Stimulated activated memory B cell treated with anti-CD40 and anti-IgM and Interleukin-4, amounts not matched to agents 10 μg/mL and 1 μg/mL and 100 μg/mL, for 72 hours (primary cell): ENCODE measurements at regions not wholly inside any gene's neighbourhood (a gene's known extent, or its start where the extent isn't known, plus 50 kb on each side); places are given as distances from the start of the nearest gene placed in this dataset.

Source experiments
- ATAC-seq: fragments of 150-1000 bp; cut with Tn5 transposase; 2 replicates; pipeline ENCODE4 v1.10.0; 2021
- H3K27ac Mint-ChIP-seq: one replicate; pipeline ENCODE4 v1.8.0; 2022; ENCODE audit warnings: mild to moderate bottlenecking, mixed read lengths
- H3K27me3 Mint-ChIP-seq: one replicate; pipeline ENCODE4 v1.8.0; 2022; ENCODE audit warnings: mixed read lengths
- H3K36me3 Mint-ChIP-seq: one replicate; pipeline ENCODE4 v1.8.0; 2022; ENCODE audit warnings: mixed read lengths
- H3K4me1 Mint-ChIP-seq: one replicate; pipeline ENCODE4 v1.8.0; 2022; ENCODE audit warnings: mixed read lengths
- H3K4me3 Mint-ChIP-seq: one replicate; pipeline ENCODE4 v1.8.0; 2022; ENCODE audit warnings: mild to moderate bottlenecking, moderate library complexity, mixed read lengths
- H3K9me3 Mint-ChIP-seq: one replicate; pipeline ENCODE4 v1.8.0; 2022; ENCODE audit warnings: mixed read lengths

- H3K27ac Mint-ChIP-seq: no peak overlapping the region
- peaks cover 6% of the 10 kb centered on the region for H3K9me3 Mint-ChIP-seq
- no peak overlapping the region for H3K4me3 Mint-ChIP-seq
- ATAC-seq: no peak
- no peaks in the 10 kb centered on the region for H3K4me1 Mint-ChIP-seq
- peaks cover 28% of the 10 kb centered on the region for H3K27me3 Mint-ChIP-seq
- no peaks in the 10 kb centered on the region for H3K36me3 Mint-ChIP-seq
Observed at GRCh38 chr6:169894377-169894960, 143.0 kb downstream of the ERMARD start.

DNA sequence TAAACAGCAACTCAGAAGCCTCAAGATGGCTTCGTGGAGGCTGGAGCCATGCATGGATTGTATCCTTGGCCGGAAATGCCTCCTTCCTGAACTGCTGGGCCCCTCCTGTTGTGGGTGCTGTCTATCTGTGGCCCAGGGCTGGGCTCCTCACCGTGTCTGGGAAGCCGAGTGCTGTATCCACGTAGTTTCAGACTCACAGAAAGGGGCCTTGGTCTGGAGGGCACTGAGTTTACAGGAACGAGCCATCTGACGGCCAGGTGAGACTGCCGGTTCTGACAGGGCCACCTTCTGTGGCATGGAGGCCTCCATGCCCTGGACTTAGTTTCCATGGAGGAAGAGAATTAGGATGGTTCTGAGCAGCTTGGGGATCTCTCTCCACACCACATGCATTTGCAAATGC, 142.2 kb downstream of the ERMARD start:
- peaks cover 6% of the 10 kb centered on the region for H3K9me3 Mint-ChIP-seq
- peaks cover 31% of the 10 kb centered on the region for H3K27me3 Mint-ChIP-seq
- H3K4me3 Mint-ChIP-seq: no peak overlapping the region
- ATAC-seq: no peak
- no peaks in the 10 kb centered on the region for H3K4me1 Mint-ChIP-seq
- H3K36me3 Mint-ChIP-seq: no peaks in the 10 kb centered on the region
- no peak overlapping the region for H3K27ac Mint-ChIP-seq

- Mint-ChIP-seq H3K4me3 (no peak overlapping the region), H3K27ac (no peak overlapping the region), H3K36me3 (no peaks in the 10 kb centered on the region), H3K9me3 (peaks cover 6% of the 10 kb centered on the region), H3K4me1 (no peaks in the 10 kb centered on the region), H3K27me3 (peaks cover 29% of the 10 kb centered on the region)
- ATAC-seq: no peak
Observed at GRCh38 chr6:169891846-169892245, 140.4 kb downstream of the ERMARD start.

- H3K36me3 Mint-ChIP-seq: no peaks in the 10 kb centered on the region
- H3K27ac Mint-ChIP-seq: no peak overlapping the region
- peaks cover 27% of the 10 kb centered on the region for H3K27me3 Mint-ChIP-seq
- H3K9me3 Mint-ChIP-seq: peaks cover 6% of the 10 kb centered on the region
- H3K4me3 Mint-ChIP-seq: no peak overlapping the region
- ATAC-seq: no peak
- H3K4me1 Mint-ChIP-seq: no peaks in the 10 kb centered on the region
Observed at GRCh38 chr6:169891421-169891820, 140.0 kb downstream of the ERMARD start.

GRCh38 chr6:169890901-169891300, 139.5 kb downstream of the ERMARD start:
- peaks cover 25% of the 10 kb centered on the region for H3K27me3 Mint-ChIP-seq
- H3K27ac Mint-ChIP-seq: no peak overlapping the region
- H3K36me3 Mint-ChIP-seq: no peaks in the 10 kb centered on the region
- H3K4me3 Mint-ChIP-seq: no peak overlapping the region
- H3K9me3 Mint-ChIP-seq: peaks cover 6% of the 10 kb centered on the region
- ATAC-seq: no peak
- no peaks in the 10 kb centered on the region for H3K4me1 Mint-ChIP-seq

DNA sequence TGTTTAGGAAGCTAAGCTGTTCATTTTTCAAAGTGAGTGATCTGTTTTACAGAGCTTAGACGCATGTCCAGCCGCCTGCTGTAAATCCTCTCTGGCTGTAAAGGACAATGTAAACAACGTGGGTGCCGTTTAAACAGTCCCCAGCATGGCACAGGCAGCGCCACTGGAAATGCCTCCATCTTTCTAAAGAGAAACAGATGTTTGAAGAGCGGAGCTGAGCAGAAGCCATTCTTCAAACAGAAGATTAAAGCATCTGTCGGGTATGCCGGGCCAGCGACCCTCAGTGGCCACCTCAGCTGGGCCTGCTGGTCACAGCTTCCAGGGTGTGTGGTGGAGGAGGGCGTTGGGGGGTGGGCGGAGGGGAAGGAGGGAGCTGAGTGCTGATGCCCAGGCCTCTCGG, 138.6 kb downstream of the ERMARD start:
- H3K4me3 Mint-ChIP-seq: no peak overlapping the region
- ATAC-seq: no peak
- H3K4me1 Mint-ChIP-seq: no peaks in the 10 kb centered on the region
- peaks cover 9% of the 10 kb centered on the region for H3K9me3 Mint-ChIP-seq
- H3K36me3 Mint-ChIP-seq: no peaks in the 10 kb centered on the region
- no peak overlapping the region for H3K27ac Mint-ChIP-seq
- peaks cover 25% of the 10 kb centered on the region for H3K27me3 Mint-ChIP-seq

DNA sequence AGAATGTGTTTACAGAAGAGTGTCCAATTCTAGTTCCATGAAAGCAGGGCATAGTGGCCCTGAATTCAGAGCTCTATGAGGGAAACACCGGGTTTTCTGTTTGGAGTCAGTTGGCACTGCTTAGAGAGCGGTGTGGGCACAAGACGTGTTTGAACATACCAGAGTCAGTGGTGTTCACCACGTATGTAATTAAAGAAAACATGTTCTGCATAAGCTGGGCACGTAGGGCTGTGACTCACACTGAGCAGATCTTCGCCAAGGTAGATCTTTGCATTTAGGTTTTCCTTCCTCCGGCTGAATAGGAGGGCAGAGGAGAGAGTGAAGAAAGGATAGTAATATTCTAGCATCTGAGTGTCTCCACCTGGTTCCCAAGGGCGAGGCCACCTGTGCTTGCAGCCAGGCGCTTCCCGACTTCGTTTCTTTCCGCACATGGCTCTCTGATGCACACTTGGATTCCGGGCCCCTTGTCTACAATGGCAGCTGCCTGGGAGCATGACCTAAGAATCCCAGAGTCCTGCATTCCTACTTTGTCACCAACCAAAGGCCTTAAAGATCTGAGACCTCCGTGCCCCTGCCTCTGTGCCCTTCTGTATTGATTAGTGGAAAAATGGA, 136.2 kb downstream of the ERMARD start:
- Mint-ChIP-seq H3K4me1 (no peaks in the 10 kb centered on the region), H3K27ac (no peak overlapping the region), H3K27me3 (peaks cover 38% of the 10 kb centered on the region), H3K4me3 (no peak overlapping the region), H3K36me3 (no peaks in the 10 kb centered on the region), H3K9me3 (peaks cover 9% of the 10 kb centered on the region)
- no peak for ATAC-seq

DNA sequence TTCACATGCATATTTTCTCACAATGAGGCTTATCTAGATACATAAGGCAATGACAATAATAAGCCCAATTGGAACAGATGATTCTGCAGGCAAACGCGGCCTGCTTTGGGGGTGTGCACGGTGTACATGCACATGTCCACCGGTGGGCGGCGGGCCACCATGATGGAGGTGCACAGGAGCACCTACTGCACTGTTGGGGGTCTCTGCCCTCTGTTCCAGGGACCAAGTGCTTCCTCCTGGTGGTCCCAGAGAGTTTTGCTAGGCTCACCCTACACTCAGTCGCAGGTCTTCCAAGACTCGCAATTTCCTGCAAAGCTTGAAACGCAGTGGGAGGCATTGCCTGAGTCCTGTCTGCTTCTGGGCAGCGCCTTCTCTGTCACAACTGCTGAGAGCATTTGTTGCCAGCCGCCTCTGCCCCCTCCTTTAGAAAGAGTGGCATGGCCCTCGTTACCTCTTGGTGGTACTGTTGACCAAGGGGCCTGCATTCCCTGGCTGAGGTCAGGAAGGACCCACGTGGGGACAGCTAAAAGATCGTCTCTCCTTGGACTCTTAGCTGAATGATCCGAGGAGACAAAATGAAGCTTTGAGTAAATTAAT, 135.3 kb downstream of the ERMARD start:
- no peak overlapping the region for H3K27ac Mint-ChIP-seq
- no peaks in the 10 kb centered on the region for H3K36me3 Mint-ChIP-seq
- ATAC-seq: no peak
- H3K9me3 Mint-ChIP-seq: peaks cover 9% of the 10 kb centered on the region
- peaks cover 45% of the 10 kb centered on the region for H3K27me3 Mint-ChIP-seq
- H3K4me3 Mint-ChIP-seq: no peak overlapping the region
- H3K4me1 Mint-ChIP-seq: no peaks in the 10 kb centered on the region

- Mint-ChIP-seq H3K4me1 (no peaks in the 10 kb centered on the region), H3K9me3 (peaks cover 6% of the 10 kb centered on the region), H3K36me3 (no peaks in the 10 kb centered on the region), H3K4me3 (no peak overlapping the region), H3K27me3 (peaks cover 53% of the 10 kb centered on the region), H3K27ac (no peak overlapping the region)
- no peak for ATAC-seq
Observed at GRCh38 chr6:169885831-169886230, 134.4 kb downstream of the ERMARD start.

GRCh38 chr6:169885131-169885530, 133.7 kb downstream of the ERMARD start:
- no peaks in the 10 kb centered on the region for H3K36me3 Mint-ChIP-seq
- H3K27me3 Mint-ChIP-seq: peaks cover 59% of the 10 kb centered on the region
- peaks cover 3% of the 10 kb centered on the region for H3K9me3 Mint-ChIP-seq
- H3K4me3 Mint-ChIP-seq: no peak overlapping the region
- no peak overlapping the region for H3K27ac Mint-ChIP-seq
- no peaks in the 10 kb centered on the region for H3K4me1 Mint-ChIP-seq
- ATAC-seq: no peak

- Mint-ChIP-seq H3K27me3 (peaks cover 57% of the 10 kb centered on the region), H3K4me3 (no peak overlapping the region), H3K4me1 (no peaks in the 10 kb centered on the region), H3K36me3 (no peaks in the 10 kb centered on the region), H3K27ac (no peak overlapping the region), H3K9me3 (peaks cover 3% of the 10 kb centered on the region)
- no peak for ATAC-seq
Observed at GRCh38 chr6:169884158-169884557, 132.7 kb downstream of the ERMARD start.

DNA sequence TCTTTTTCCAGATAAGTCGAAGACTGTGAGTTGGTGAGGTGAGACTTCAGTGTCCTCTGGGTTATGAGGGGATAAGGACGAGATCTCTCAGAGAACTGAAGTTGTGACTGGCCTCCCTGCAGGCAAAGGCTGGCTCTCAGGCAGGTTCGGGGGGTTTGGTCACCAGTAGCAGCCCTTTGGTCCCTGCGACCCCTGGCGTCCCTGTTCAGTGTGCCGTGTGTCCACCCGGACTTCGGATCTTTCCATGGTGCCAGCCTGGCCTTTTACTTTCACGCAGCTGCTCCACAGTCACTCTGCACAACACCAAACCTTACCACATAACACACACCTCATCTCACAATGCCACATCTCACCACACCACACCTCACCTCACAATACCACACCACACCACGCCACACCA, 131.9 kb downstream of the ERMARD start:
- H3K4me1 Mint-ChIP-seq: no peaks in the 10 kb centered on the region
- no peak overlapping the region for H3K4me3 Mint-ChIP-seq
- ATAC-seq: no peak
- H3K27me3 Mint-ChIP-seq: peaks cover 56% of the 10 kb centered on the region
- H3K9me3 Mint-ChIP-seq: peaks cover 3% of the 10 kb centered on the region
- H3K36me3 Mint-ChIP-seq: no peaks in the 10 kb centered on the region
- no peak overlapping the region for H3K27ac Mint-ChIP-seq

- no peak overlapping the region for H3K4me3 Mint-ChIP-seq
- no peaks in the 10 kb centered on the region for H3K36me3 Mint-ChIP-seq
- H3K4me1 Mint-ChIP-seq: no peaks in the 10 kb centered on the region
- H3K27ac Mint-ChIP-seq: no peak overlapping the region
- peaks cover 55% of the 10 kb centered on the region for H3K27me3 Mint-ChIP-seq
- no peak for ATAC-seq
- peaks cover 3% of the 10 kb centered on the region for H3K9me3 Mint-ChIP-seq
Observed at GRCh38 chr6:169881976-169882375, 130.6 kb downstream of the ERMARD start.

DNA sequence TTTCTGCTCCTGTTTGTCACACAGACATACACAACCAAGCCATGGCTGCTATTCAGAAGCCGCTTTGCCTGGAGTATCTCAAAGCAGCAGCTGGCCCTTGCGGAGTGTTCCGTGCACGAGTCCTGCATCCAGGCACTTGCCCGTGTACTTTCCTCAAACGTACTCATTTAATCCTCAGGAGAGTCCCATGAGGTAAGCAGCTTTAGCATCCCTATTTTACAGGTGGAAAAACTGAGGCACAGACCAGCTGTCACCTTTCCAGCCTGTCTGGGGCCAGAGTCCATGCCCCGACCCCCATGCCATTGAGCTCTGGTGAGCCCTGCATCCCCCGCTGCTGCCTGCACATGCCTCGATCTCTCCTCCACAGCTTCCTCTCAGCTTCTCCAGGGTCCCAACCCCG, 130.0 kb downstream of the ERMARD start:
- Mint-ChIP-seq H3K4me3 (no peak overlapping the region), H3K4me1 (no peaks in the 10 kb centered on the region), H3K27me3 (peaks cover 57% of the 10 kb centered on the region), H3K27ac (no peak overlapping the region), H3K36me3 (no peaks in the 10 kb centered on the region), H3K9me3 (peaks cover 3% of the 10 kb centered on the region)
- ATAC-seq: no peak

DNA sequence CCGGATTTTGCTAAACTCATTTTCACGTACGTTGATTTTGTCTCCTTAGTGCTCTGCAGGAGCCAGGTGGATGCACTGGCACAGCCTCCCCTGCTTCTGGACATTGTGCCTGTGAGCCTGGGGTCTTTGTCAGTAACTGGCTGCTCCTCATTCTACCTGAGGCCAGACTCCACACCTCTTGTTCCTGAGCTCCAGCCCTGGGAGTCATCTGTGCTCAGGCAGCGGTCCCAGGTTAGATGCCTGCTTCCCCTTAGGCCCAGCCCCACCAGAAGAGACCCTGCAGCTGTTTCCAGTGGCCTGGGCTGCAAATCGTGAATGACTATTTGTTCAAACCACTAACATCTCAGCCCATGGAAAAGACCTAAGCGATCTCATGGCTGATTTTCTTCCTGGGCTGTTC, 129.1 kb downstream of the ERMARD start:
- peaks cover 66% of the 10 kb centered on the region for H3K27me3 Mint-ChIP-seq
- no peaks in the 10 kb centered on the region for H3K36me3 Mint-ChIP-seq
- H3K4me3 Mint-ChIP-seq: no peak overlapping the region
- no peaks in the 10 kb centered on the region for H3K4me1 Mint-ChIP-seq
- no peak for ATAC-seq
- no peak overlapping the region for H3K27ac Mint-ChIP-seq
- peaks cover 7% of the 10 kb centered on the region for H3K9me3 Mint-ChIP-seq

DNA sequence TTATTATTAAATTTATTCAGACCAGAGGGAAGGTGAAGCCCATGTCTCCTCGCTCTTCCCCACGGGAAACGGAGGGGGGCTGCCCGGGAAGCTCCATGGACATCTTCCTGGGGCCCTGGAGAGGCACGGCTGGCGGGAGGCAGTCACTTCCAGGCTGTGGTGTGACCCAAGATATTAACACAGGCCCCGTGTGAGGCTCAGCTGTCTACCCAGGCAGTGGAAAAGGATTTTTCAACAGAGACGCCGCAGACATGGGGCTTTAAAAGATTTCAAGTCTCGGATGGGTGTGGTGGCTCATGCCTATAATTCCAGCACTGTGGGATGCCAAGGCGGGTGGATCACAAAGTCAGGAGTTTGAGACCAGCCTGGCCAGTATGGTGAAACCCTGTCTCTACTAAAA, 117.9 kb downstream of the ERMARD start:
- Mint-ChIP-seq H3K27ac (no peak overlapping the region), H3K4me1 (no peaks in the 10 kb centered on the region), H3K36me3 (no peaks in the 10 kb centered on the region), H3K27me3 (no peaks in the 10 kb centered on the region), H3K4me3 (no peak overlapping the region), H3K9me3 (peaks cover 4% of the 10 kb centered on the region)
- no peak for ATAC-seq
